ENCODE measurements at regions not wholly inside any gene's neighbourhood (a gene's known extent, or its start where the extent isn't known, plus 50 kb on each side); places are given as distances from the start of the nearest gene placed in this dataset.

- TF ChIP-seq CTCF (IDR thresholded peaks at IDR 0.05), result no peak
- no peak for TF ChIP-seq POLR2A (IDR thresholded peaks at IDR 0.05)
Observed at GRCh38 chr3:99515891-99516290, 122.5 kb upstream of the COL8A1 start.
